DMS79 treated with DMSO at 0.1 percent for 48 hours (cell line): ENCODE measurements at regions not wholly inside any gene's neighbourhood (a gene's known extent, or its start where the extent isn't known, plus 50 kb on each side); places are given as distances from the start of the nearest gene placed in this dataset.
A peak's percentile ranks its signal among the peaks of the same experiment; 100 is the strongest.

Experiments
- DNase-seq: peaks from one replicate; lab custom pipeline; 2025; lab: John Stamatoyannopoulos, UW

DNA sequence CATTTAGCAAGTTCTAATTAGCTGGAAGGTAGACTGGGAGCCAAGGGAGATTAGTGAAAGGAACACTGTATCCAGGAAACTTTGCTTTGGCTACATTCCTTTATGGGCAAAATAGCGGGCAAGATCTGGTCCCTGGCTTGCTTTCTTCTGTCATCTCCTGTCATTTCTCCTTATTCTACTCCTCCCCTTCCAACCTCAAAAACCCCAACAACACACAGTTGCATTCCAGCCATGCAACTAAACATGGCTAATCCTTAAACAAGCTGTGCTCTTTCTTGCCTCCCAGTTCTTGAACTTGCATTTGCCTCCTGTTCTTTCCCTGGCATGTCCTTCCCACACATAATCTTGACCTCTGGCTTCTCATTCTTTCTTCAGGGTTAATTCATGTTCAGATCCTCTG, 59.5 kb upstream of the CDCA7L start:
- no peak for DNase-seq

DNA sequence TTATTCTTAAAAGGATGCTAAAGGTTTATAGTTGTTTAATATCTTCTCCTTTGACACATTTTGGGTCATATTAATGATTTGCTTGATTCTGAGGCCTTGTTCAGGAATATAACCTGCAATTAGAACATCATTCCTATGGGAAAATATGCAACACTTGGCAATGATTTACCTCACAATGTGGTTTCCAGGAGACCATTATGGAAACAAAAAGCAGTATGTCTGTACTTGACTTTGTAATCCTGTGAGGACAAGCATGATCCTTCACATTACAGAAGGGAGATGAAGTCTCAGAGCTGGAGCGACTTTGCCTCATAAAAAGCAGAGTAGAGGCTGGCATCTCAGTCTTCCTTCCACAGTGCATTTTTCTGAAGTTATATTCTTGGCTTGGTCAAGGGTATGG, 57.0 kb upstream of the CDCA7L start:
- DNase-seq, result no peak

DNA sequence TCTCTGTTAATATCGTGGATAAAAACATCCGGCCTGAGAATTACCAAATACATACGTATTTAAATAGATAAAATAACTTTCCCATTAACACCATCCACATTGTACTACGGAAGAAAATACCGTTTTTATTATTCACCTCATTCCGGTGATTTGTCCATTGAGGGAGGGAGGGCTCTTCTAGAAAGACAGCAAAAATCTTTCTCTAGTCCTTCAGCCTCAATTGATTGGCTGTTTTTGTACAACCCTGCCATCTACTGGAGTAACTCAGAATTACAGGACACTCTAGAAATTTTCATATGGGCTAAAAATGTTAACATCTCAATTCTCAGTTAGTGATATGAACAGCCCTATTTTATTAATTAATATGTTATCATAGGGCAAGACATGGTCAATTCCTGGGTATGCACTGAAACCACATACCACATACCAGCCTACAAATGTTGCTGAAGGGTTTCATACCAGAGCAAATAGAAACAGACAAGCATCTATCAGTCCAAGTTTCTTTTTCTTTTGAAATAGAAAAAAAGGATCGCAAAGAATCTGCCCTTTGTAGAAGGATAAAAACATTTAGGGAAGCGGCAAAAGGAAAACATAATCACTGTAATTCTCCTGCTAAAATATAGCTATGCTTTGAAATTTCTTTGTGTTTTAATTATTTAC, 55.8 kb upstream of the CDCA7L start:
- peak; percentile 34 for DNase-seq

DNA sequence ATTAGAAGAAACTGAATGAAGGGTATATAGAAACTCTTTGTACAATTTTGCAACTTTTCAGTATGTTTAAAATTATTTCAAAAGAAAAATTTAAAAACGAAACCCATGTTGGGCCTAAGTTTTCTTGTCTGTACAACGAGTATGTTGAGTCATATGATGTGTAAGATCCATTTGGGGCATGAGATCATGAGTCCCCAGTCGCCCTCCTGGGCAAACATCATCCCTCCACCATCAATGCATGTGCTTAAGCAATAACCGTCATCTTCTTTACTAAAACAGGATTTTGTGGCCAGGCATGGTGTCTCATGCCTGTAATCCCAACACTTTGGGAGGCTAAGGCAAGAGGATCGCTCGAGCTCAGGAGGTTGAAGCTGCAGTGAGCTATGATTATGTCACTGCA, 54.2 kb upstream of the CDCA7L start:
- no peak for DNase-seq

DNA sequence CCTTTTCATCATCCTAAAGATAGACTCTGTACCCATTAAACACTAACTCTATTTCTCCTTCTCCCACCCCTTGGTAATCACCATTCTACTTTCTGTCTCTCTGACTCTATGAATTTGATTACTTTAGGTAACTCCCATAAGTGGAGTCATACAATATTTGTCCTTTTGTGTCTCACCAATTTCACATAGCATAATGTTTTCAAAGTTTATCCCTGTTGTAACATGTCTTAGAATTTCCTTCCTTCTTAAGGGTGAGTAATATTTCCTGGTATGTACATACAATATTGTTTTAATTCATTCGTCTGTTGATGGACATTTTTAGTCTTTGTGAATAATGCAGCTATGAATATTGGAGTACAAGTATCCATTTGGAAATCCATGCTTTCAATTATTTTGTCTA, 50.9 kb upstream of the CDCA7L start:
- no peak for DNase-seq
